Endothelial cell of umbilical vein (primary cell): ENCODE measurements at regions not wholly inside any gene's neighbourhood (a gene's known extent, or its start where the extent isn't known, plus 50 kb on each side); places are given as distances from the start of the nearest gene placed in this dataset.

Experiments
- BruUV-seq: library from RNA; stranded (reverse); fragments of 400-500 nt; replicated peaks from 2 replicates; lab custom pipeline; 2021; lab: Mats Ljungman, UMichigan
- CTCF ChIA-PET: fragments of 300-600, 350-600 bp; sonication (Branson Sonifier 250); formaldehyde crosslinking; loops from one replicate; lab custom pipeline; 2021; ENCODE audit warnings: antibody characterized with exemption, inconsistent platforms; lab: Charles Lee
- POLR2A ChIA-PET: fragments of 300-600, 350-600 bp; sonication (Branson Sonifier 250); formaldehyde crosslinking; loops from one replicate; lab custom pipeline; 2021; ENCODE audit warnings: antibody characterized with exemption, inconsistent platforms; lab: Charles Lee
- DNase-seq: peaks from one replicate; pipeline ENCODE4 v3.0.0-alpha.2; 2011; ENCODE audit warnings: low read depth, low spot score
- FAIRE-seq: peaks from 2 replicates; lab custom pipeline; 2011; peaks lifted over from hg19 to GRCh38; lab: Jason Lieb, UNC
- H2AFZ ChIP-seq: 2 replicates; pipeline ENCODE4 v1.6.0; 2012; ENCODE audit warnings: low read depth, low read length, control low read depth, inconsistent platforms
- H3K27ac ChIP-seq: 2 replicates; pipeline ENCODE4 v1.5.1; 2011; ENCODE audit warnings: low read depth, mild to moderate bottlenecking, control low read depth, low read length, moderate library complexity; ENCODE audit not compliant: insufficient read depth
- H3K27me3 ChIP-seq, 2 experiments: 2 replicates each; pipeline versions ENCODE4 v1.6.0 to v1.6.1; 2011; ENCODE audit warnings: low read length in 2 of 2, mixed read lengths in 1 of 2; ENCODE audit not compliant: control insufficient read depth in 2 of 2, insufficient read depth in 2 of 2
- H3K36me3 ChIP-seq, 2 experiments: 2 replicates in 1 of 2; 3 replicates in 1 of 2; pipeline ENCODE4 v1.5.1; 2011; ENCODE audit warnings: low read length in 2 of 2, mild to moderate bottlenecking in 1 of 2, moderate library complexity in 1 of 2; ENCODE audit not compliant: control insufficient read depth in 2 of 2, insufficient read depth in 2 of 2; ENCODE audit errors: extremely low read depth in 1 of 2
- H3K4me1 ChIP-seq: 3 replicates; pipeline ENCODE4 v1.5.1; 2011; ENCODE audit warnings: mild to moderate bottlenecking, low read length; ENCODE audit not compliant: control insufficient read depth, insufficient read depth; ENCODE audit errors: extremely low read depth
- H3K4me2 ChIP-seq: 2 replicates; pipeline ENCODE4 v1.6.1; 2011; ENCODE audit warnings: low read length, control low read depth, mixed read lengths; ENCODE audit not compliant: insufficient read depth
- H3K4me3 ChIP-seq, 3 experiments: fragments of 200-600 bp in 1 of 3; sonication (generic), shearing (Covaris generic) in 1 of 3; replicated peaks in 1 of 3; 2 replicates each; pipeline ENCODE4 v1.5.1; 2011 to 2016; ENCODE audit warnings: control low read depth in 3 of 3, low read length in 3 of 3, mild to moderate bottlenecking in 2 of 3, inconsistent platforms in 1 of 3, low read depth in 1 of 3, moderate library complexity in 1 of 3; ENCODE audit not compliant: insufficient read depth in 1 of 3
- H3K79me2 ChIP-seq: 2 replicates; pipeline ENCODE4 v1.6.0; 2012; ENCODE audit warnings: low read length, inconsistent platforms; ENCODE audit not compliant: control insufficient read depth, insufficient read depth
- H3K9ac ChIP-seq: replicated peaks from 2 replicates; pipeline ENCODE3; 2011; ENCODE audit warnings: low read length, control low read depth; ENCODE audit not compliant: insufficient read depth; ENCODE audit errors: extremely low read depth
- H3K9me1 ChIP-seq: replicated peaks from 3 replicates; pipeline ENCODE4 v1.6.0; 2011; ENCODE audit warnings: mild to moderate bottlenecking, low read length; ENCODE audit not compliant: control insufficient read depth, insufficient read depth; ENCODE audit errors: extremely low read depth
- H3K9me3 ChIP-seq: replicated peaks from 2 replicates; pipeline ENCODE4 v1.5.1; 2012; ENCODE audit warnings: low read length, inconsistent platforms; ENCODE audit not compliant: control insufficient read depth, insufficient read depth
- H4K20me1 ChIP-seq: replicated peaks from 2 replicates; pipeline ENCODE3; 2011; ENCODE audit warnings: mild to moderate bottlenecking, low read length; ENCODE audit not compliant: control insufficient read depth, insufficient read depth; ENCODE audit errors: extremely low read depth
- CTCF ChIP-seq, 2 donors: IDR thresholded peaks; 1 replicate in 1 of 2; 2 replicates in 1 of 2; pipeline ENCODE4 v1.5.1; 2011; ENCODE audit warnings: low read length in 2 of 2, mild to moderate bottlenecking in 2 of 2, moderate library complexity in 2 of 2, control low read depth in 1 of 2, inconsistent platforms in 1 of 2, low read depth in 1 of 2; ENCODE audit not compliant: insufficient read depth in 1 of 2; ENCODE audit errors: extremely low read depth in 1 of 2
- EZH2 ChIP-seq: IDR thresholded peaks from 2 replicates; pipeline ENCODE4 v1.6.1; 2012; ENCODE audit warnings: borderline replicate concordance, low read depth, mild to moderate bottlenecking, moderate library complexity, low read length, inconsistent platforms; ENCODE audit not compliant: severe bottlenecking
- FOS ChIP-seq: IDR thresholded peaks from 2 replicates; pipeline ENCODE4 v1.6.1; 2011; ENCODE audit warnings: mild to moderate bottlenecking, low read length, moderate library complexity, borderline replicate concordance; ENCODE audit not compliant: insufficient read depth
- GATA2 ChIP-seq: IDR thresholded peaks from 2 replicates; pipeline ENCODE4 v1.7.0; 2011; ENCODE audit warnings: low read depth, mild to moderate bottlenecking, moderate library complexity, mixed read lengths, low read length; ENCODE audit not compliant: insufficient read length, insufficient read depth
- JUN ChIP-seq: IDR thresholded peaks from 2 replicates; pipeline ENCODE4 v1.6.1; 2011; ENCODE audit warnings: borderline replicate concordance, low read depth; ENCODE audit not compliant: insufficient read length, insufficient read depth
- MAX ChIP-seq: IDR thresholded peaks from 2 replicates; pipeline ENCODE4 v1.6.1; 2011; ENCODE audit not compliant: insufficient read depth, insufficient read length
- MYC ChIP-seq: IDR thresholded peaks from one replicate; pipeline ENCODE4 v1.6.1; 2011; ENCODE audit warnings: mild to moderate bottlenecking, low read depth, low read length
- POLR2A ChIP-seq: IDR thresholded peaks from 2 replicates; pipeline ENCODE4 v1.6.1; 2012; ENCODE audit warnings: low read depth, mild to moderate bottlenecking, control low read depth, low read length
- POLR2AphosphoS5 ChIP-seq: IDR thresholded peaks from 2 replicates; pipeline ENCODE4 v1.6.1; 2012; ENCODE audit warnings: low read depth, mild to moderate bottlenecking, control low read depth, low read length, moderate library complexity; ENCODE audit not compliant: insufficient read depth
- dilution Hi-C: fragments of 300-500 bp; cut with MboI; formaldehyde crosslinking; loops from one replicate; pipeline ENCODE4 v1.15.0; 2019; ENCODE audit warnings: low sequenced_read_pairs; ENCODE audit not compliant: extremely low pct_ligation_motif_present
- intact Hi-C: fragments of 100-400 bp; cut with micrococcal nuclease; formaldehyde crosslinking; loops from one replicate; pipeline ENCODE4 v1.10.0; 2022

- no peaks in the 10 kb centered on the region for H3K9me3 ChIP-seq
- dilution Hi-C loops (no loop called here), intact Hi-C loops (no loop called here)
- no peak for TF ChIP-seq MAX
- no peak for TF ChIP-seq POLR2AphosphoS5
- no peak for TF ChIP-seq JUN
- TF ChIP-seq GATA2, result no peak
- no peak for TF ChIP-seq POLR2A
- no peaks in the 10 kb centered on the region for H3K36me3 ChIP-seq
- no peaks in the 10 kb centered on the region for H3K9me1 ChIP-seq
- POLR2A ChIA-PET, result no interaction called here
- no peaks in the 10 kb centered on the region for H3K79me2 ChIP-seq
- FAIRE-seq (no peak), DNase-seq (no peak)
- no peak overlapping the region for H3K27ac ChIP-seq
- peaks cover 8% of the 10 kb centered on the region for H3K4me1 ChIP-seq
- no peak overlapping the region for H3K9ac ChIP-seq
- no peaks in the 10 kb centered on the region for H4K20me1 ChIP-seq
- CTCF ChIA-PET, result interaction anchor here (1.0 kb wide), 2 partner anchors 144 to 181 kb away, joined by 3 to 4 read pairs; no protein-coding TSS in a partner anchor
- BruUV-seq, result no TSS peak
- H3K27me3 ChIP-seq, result no peaks in the 10 kb centered on the region
- no peak overlapping the region for H3K4me3 ChIP-seq
- H3K4me2 ChIP-seq, result no peak overlapping the region
- no peak overlapping the region for H2AFZ ChIP-seq
These were observed 153.9 kb upstream of the BMPER start for GRCh38 chr7:33751443-33751842.

- dilution Hi-C loops (no loop called here), intact Hi-C loops (no loop called here)
- Histone ChIP-seq H3K36me3 (no peaks in the 10 kb centered on the region), H3K4me1 (peaks cover 8% of the 10 kb centered on the region), H3K4me3 (no peak overlapping the region), H3K9ac (no peak overlapping the region), H3K27ac (no peak overlapping the region), H3K4me2 (no peak overlapping the region), H4K20me1 (no peaks in the 10 kb centered on the region), H3K79me2 (no peaks in the 10 kb centered on the region), H3K9me1 (no peaks in the 10 kb centered on the region), H3K27me3 (no peaks in the 10 kb centered on the region), H3K9me3 (no peaks in the 10 kb centered on the region), H2AFZ (no peak overlapping the region)
- FAIRE-seq (no peak), DNase-seq (no peak)
- ChIA-PET CTCF (interaction anchor here (8.0 kb wide), 1 partner anchor 179 kb away, joined by 114 read pairs; no protein-coding TSS in a partner anchor), POLR2A (no interaction called here)
- no TSS peak for BruUV-seq
- TF ChIP-seq EZH2, result no peak
- no peak for TF ChIP-seq MYC
- no peak for TF ChIP-seq MAX
- no peak for TF ChIP-seq GATA2
- TF ChIP-seq JUN, result no peak
- TF ChIP-seq CTCF (IDR thresholded peaks at IDR 0.05; ENCODE audit: extremely low read depth in 1 of 2, insufficient read depth in 1 of 2, low read depth in 1 of 2, low read length in 2 of 2), result no peak
- no peak for TF ChIP-seq POLR2A
- TF ChIP-seq POLR2AphosphoS5, result no peak
- no peak for TF ChIP-seq FOS
These were observed 151.3 kb upstream of the BMPER start for GRCh38 chr7:33753881-33754525.
